Rectal smooth muscle tissue (tissue), 1 donor: ENCODE measurements at regions not wholly inside any gene's neighbourhood (a gene's known extent, or its start where the extent isn't known, plus 50 kb on each side); places are given as distances from the start of the nearest gene placed in this dataset.

Source experiments
- H3K27ac ChIP-seq: one replicate; pipeline ENCODE4 v1.7.0; 2013; ENCODE audit warnings: low read depth, low read length, inconsistent platforms
- H3K27me3 ChIP-seq: one replicate; pipeline ENCODE4 v1.7.0; 2013; ENCODE audit warnings: low read length; ENCODE audit not compliant: control insufficient read depth, insufficient read depth
- H3K36me3 ChIP-seq: one replicate; pipeline ENCODE4 v1.7.0; 2013; ENCODE audit warnings: low read length; ENCODE audit not compliant: control insufficient read depth, insufficient read depth
- H3K4me1 ChIP-seq: one replicate; pipeline ENCODE4 v1.7.0; 2013; ENCODE audit warnings: low read length; ENCODE audit not compliant: control insufficient read depth, insufficient read depth
- H3K4me3 ChIP-seq: one replicate; pipeline ENCODE4 v1.7.0; 2013; ENCODE audit warnings: low read length
- H3K9ac ChIP-seq: one replicate; pipeline ENCODE4 v1.7.0; 2013; ENCODE audit warnings: low read length

DNA sequence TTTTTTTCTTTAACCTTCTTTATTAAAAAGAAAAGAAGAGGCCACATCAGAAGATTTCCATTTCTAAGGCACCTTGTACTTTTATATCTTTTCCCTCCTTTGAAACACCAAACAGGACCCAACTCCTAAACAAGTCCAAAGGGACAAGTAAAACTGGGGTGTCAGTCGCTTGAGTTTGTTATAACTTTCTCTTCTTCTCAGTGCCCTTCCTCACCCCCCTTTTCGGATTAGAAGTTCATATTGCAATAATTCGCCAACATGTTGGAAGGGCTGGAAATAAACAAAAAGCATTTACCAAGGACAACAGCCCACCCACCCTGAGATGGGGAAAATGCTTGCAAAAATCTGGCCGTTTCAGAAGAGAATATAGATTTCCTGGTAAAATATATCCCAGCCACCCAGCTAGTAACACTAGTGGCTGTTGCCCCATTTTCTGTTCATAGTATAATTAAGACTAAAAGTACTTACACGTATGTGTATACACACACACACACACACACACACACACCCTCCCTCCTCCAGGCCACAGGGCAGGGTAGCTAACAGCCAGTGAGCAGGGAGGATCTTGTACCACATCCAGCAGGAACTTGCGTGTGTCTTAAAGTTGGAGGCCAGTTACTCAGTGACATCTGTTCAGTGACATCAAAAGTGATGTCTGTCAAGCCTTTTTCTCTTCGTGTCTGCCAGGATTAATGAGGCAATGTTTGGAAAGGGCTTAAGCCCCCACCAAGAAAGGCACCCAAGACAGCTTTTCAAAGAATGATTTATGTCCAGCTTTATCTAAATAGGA is 149.1 kb upstream of the KLF4 start:
- no peaks in the 10 kb centered on the region for H3K36me3 ChIP-seq
- H3K4me3 ChIP-seq = peak overlapping the region; percentile 61
- no peaks in the 10 kb centered on the region for H3K27me3 ChIP-seq
- peak overlapping the region; percentile 49 for H3K9ac ChIP-seq
- H3K4me1 ChIP-seq = peaks cover 18% of the 10 kb centered on the region
- peak overlapping the region; percentile 99 for H3K27ac ChIP-seq

DNA sequence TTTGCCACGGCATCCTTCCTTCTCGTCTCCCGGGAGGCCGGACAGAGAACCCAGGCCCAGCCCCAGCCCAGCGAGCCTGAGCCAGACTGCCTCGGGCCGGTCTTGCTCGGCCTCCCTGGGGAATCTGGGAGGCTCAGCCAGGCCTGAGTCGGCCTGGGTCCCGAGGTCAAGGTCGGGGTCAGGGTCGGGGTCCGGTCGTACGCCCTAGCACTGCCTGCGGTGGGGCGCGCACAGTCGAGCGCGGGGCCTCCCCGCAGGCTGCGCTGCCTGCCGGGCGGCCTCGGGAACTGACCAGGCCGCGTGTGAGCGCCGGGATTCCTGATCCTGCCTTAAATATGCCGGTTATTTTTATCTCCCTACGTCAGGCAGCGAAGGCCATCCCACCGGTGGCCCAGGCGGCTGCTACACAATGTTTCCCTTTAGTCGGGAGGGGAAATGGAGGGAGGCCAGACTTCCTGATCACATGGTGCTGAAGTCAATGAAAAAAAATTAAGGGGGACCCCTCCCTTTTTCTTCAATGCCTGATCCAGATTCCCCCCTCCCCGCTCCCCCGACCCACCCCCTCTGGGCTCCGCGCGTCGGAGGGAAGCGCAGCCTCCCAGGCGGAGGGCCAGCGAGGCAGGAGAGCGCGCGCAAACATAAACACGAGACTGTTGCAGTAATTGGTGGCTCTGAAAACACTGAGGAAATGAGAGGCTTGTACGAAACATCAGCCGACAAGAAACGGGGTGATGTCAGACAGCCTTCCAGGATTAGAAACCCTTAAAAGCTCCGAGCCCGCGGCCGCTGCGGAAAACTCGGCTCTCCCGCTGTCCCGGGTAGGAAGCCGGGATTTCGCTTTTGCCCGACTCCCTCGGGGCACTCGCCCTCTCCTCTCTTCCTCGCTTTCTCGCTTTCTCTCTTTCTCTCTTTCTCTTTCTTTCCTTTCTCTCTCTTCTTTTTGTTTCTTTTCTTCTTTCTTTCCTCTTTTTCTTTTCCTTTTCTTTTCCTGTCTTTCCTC is 148.2 kb upstream of the KLF4 start:
- Histone ChIP-seq H3K27me3 (no peaks in the 10 kb centered on the region), H3K27ac (peak overlapping the region; percentile 99), H3K9ac (peak overlapping the region; percentile 77), H3K36me3 (no peaks in the 10 kb centered on the region), H3K4me1 (peaks cover 20% of the 10 kb centered on the region), H3K4me3 (peak overlapping the region; percentile 76)

- Histone ChIP-seq H3K9ac (peak overlapping the region; percentile 53), H3K27ac (peak overlapping the region; percentile 99), H3K4me3 (peak overlapping the region; percentile 55), H3K27me3 (no peaks in the 10 kb centered on the region), H3K36me3 (no peaks in the 10 kb centered on the region), H3K4me1 (peaks cover 20% of the 10 kb centered on the region)
Observed at GRCh38 chr9:107636571-107637381, 147.2 kb upstream of the KLF4 start.

DNA sequence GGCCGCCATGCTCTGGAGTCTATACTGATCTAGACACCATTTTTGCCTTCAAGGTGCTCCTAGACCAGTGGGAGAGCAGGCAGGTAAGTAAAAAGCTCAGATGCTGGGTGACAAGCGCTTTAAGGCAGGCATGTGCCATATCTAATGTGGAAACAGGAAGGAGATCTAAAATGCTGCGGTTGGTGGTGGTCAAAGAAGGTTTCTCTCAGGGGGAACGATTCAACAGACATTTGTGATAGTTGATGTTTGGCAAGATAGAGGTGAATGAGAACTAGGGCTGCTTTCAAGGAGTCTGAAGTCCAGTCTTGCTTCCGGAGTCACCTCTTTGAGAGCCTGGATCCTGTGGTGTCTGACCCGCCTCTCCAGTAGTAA is 146.2 kb upstream of the KLF4 start:
- no peak overlapping the region for H3K9ac ChIP-seq
- H3K27ac ChIP-seq = no peak overlapping the region
- no peaks in the 10 kb centered on the region for H3K27me3 ChIP-seq
- no peaks in the 10 kb centered on the region for H3K36me3 ChIP-seq
- no peak overlapping the region for H3K4me3 ChIP-seq
- H3K4me1 ChIP-seq = peaks cover 20% of the 10 kb centered on the region

GRCh38 chr9:107635101-107635802 is 145.7 kb upstream of the KLF4 start:
- Histone ChIP-seq H3K27me3 (no peaks in the 10 kb centered on the region), H3K4me1 (peaks cover 20% of the 10 kb centered on the region), H3K9ac (no peak overlapping the region), H3K36me3 (no peaks in the 10 kb centered on the region), H3K27ac (peak overlapping the region; percentile 6), H3K4me3 (no peak overlapping the region)

DNA sequence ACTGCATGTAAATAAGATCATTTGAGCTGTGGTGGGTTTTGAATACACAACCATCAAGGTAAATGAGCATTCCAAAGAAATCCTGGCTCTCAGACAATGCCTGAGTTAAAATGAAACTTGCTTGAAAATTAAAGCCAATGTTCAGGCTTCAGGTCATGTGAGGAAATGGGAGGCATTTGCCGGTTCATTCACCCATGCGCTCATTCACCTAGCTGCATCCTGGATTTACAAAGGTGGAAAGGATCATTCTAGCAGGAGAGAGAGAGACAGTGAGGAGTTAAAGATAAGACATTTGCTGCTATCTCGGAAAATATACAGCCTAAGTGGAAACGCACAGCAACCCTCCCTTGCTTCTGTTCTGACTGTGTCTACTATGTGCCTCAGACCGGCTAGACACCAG is 143.8 kb upstream of the KLF4 start:
- Histone ChIP-seq H3K27ac (no peak overlapping the region), H3K9ac (no peak overlapping the region), H3K36me3 (no peaks in the 10 kb centered on the region), H3K4me1 (peaks cover 12% of the 10 kb centered on the region), H3K27me3 (no peaks in the 10 kb centered on the region), H3K4me3 (no peak overlapping the region)

GRCh38 chr9:107632661-107633060 is 143.1 kb upstream of the KLF4 start:
- H3K9ac ChIP-seq = no peak overlapping the region

GRCh38 chr9:107632216-107632615 is 142.6 kb upstream of the KLF4 start:
- no peaks in the 10 kb centered on the region for H3K27me3 ChIP-seq
- no peak overlapping the region for H3K4me3 ChIP-seq
- H3K27ac ChIP-seq = peak overlapping the region; percentile 11
- H3K4me1 ChIP-seq = peaks cover 10% of the 10 kb centered on the region
- no peak overlapping the region for H3K9ac ChIP-seq
- no peaks in the 10 kb centered on the region for H3K36me3 ChIP-seq

More at GRCh38 chr9:107632661-107633060, 143.1 kb upstream of the KLF4 start:
- H3K27ac ChIP-seq = no peak overlapping the region
- H3K36me3 ChIP-seq = no peaks in the 10 kb centered on the region
- H3K27me3 ChIP-seq = no peaks in the 10 kb centered on the region
- peaks cover 12% of the 10 kb centered on the region for H3K4me1 ChIP-seq
- no peak overlapping the region for H3K4me3 ChIP-seq

GRCh38 chr9:107631788-107632187 is 142.2 kb upstream of the KLF4 start:
- Histone ChIP-seq H3K9ac (no peak overlapping the region), H3K4me3 (no peak overlapping the region)

DNA sequence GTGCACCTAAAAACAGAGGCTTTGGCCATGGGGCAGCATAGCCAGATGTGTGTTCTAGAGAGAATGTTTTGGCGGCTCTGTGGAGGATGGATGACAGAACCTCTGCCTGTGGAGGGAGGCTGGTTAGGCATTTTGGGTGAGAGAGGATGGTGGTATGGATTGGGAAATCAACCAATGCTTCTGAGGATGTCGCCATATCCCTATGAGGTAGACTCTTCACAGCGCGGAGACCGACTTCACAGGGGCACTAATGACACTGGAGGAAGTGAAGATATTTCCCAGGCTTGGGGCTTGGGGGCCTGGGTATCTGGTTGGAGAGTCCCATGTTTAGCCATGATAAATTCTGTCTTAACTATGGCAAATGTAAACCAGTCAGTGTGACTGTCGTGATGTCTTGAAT is 140.6 kb upstream of the KLF4 start:
- Histone ChIP-seq H3K27ac (no peak overlapping the region), H3K4me1 (peaks cover 2% of the 10 kb centered on the region), H3K9ac (no peak overlapping the region), H3K27me3 (no peaks in the 10 kb centered on the region), H3K4me3 (no peak overlapping the region), H3K36me3 (no peaks in the 10 kb centered on the region)

More at GRCh38 chr9:107631788-107632187, 142.2 kb upstream of the KLF4 start:
- Histone ChIP-seq H3K36me3 (no peaks in the 10 kb centered on the region), H3K27ac (peak overlapping the region; percentile 11), H3K27me3 (no peaks in the 10 kb centered on the region), H3K4me1 (peaks cover 5% of the 10 kb centered on the region)

DNA sequence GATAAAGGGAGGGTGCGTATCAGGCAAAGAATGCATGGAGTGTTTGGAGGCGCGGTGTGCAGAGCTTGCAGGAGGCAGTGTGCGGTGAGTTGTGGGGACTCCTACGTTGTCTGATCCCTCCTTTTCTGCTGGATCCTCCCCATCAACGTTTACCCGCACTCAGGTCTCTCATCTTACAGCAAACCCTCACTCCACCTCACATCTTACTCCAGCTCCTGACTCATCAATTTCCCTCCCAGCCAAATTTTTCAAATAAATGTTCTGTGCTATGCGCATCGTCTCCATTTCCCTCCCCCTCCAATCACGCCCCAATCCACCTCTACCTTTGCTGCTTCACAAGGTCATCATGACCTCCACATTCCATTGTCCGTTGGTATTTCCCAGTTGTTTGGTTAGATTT is 138.9 kb upstream of the KLF4 start:
- Histone ChIP-seq H3K27ac (no peak overlapping the region), H3K27me3 (no peaks in the 10 kb centered on the region), H3K36me3 (no peaks in the 10 kb centered on the region), H3K4me1 (peaks cover 2% of the 10 kb centered on the region), H3K4me3 (no peak overlapping the region), H3K9ac (no peak overlapping the region)
